Activated T-cell treated with anti-CD3 and anti-CD28 coated beads, Interleukin-2, amount 50 U/mL, for 24 hours (primary cell): ENCODE measurements at regions not wholly inside any gene's neighbourhood (a gene's known extent, or its start where the extent isn't known, plus 50 kb on each side); places are given as distances from the start of the nearest gene placed in this dataset.

Source experiments
- DNase-seq: peaks from one replicate; pipeline ENCODE4 v3.0.0-alpha.2; 2020
- H3K27ac Mint-ChIP-seq: 2 replicates; pipeline ENCODE4 v1.8.0; 2020; ENCODE audit warnings: mild to moderate bottlenecking, mixed read lengths
- H3K27me3 Mint-ChIP-seq: 2 replicates; pipeline ENCODE4 v1.8.0; 2020; ENCODE audit warnings: mixed read lengths
- H3K36me3 Mint-ChIP-seq: 2 replicates; pipeline ENCODE4 v1.8.0; 2020; ENCODE audit warnings: low read depth, mixed read lengths
- H3K4me1 Mint-ChIP-seq: 2 replicates; pipeline ENCODE4 v1.8.0; 2020; ENCODE audit warnings: low read depth, mixed read lengths
- H3K4me3 Mint-ChIP-seq: 2 replicates; pipeline ENCODE4 v1.8.0; 2020; ENCODE audit warnings: mild to moderate bottlenecking, moderate library complexity, mixed read lengths
- H3K9me3 Mint-ChIP-seq: 2 replicates; pipeline ENCODE4 v1.8.0; 2020; ENCODE audit warnings: mixed read lengths

DNA sequence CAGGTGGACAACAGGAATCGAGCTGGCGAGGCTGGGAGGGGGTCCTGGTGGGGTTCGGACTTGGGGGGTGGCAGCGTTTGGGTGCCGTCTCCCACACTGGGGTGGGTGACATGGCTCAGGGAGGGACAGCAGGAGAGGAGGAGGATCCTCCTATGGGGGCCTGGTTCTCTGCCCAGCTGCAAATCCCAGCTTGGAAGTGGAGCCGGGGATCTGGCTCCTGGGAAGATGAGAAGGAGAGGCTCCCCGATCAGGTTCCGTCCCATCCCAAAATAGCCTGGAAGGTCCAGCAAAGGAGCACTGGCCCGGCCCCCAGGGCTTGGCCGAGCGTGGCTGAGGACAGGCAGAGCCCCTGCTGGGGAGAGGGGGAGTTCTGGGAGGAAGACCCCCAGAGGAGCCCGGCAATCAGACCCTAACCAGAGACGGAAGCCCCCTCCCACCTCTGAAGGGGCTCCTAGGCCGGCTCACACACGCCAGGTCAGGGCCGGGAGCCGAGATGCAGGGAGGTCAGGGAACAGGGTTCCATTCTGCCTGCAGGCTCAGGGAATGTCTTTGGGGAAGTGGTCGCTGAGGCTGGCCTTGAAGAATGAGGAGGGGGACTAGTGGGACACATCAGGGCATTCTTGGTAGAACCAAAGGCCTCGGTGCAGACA is 143.7 kb downstream of the ENGASE start:
- no peaks in the 10 kb centered on the region for H3K36me3 Mint-ChIP-seq
- no peaks in the 10 kb centered on the region for H3K9me3 Mint-ChIP-seq
- no peak overlapping the region for H3K4me3 Mint-ChIP-seq
- peaks cover 7% of the 10 kb centered on the region for H3K4me1 Mint-ChIP-seq
- DNase-seq, result no peak
- H3K27ac Mint-ChIP-seq, result no peak overlapping the region
- H3K27me3 Mint-ChIP-seq, result peaks cover 71% of the 10 kb centered on the region

DNA sequence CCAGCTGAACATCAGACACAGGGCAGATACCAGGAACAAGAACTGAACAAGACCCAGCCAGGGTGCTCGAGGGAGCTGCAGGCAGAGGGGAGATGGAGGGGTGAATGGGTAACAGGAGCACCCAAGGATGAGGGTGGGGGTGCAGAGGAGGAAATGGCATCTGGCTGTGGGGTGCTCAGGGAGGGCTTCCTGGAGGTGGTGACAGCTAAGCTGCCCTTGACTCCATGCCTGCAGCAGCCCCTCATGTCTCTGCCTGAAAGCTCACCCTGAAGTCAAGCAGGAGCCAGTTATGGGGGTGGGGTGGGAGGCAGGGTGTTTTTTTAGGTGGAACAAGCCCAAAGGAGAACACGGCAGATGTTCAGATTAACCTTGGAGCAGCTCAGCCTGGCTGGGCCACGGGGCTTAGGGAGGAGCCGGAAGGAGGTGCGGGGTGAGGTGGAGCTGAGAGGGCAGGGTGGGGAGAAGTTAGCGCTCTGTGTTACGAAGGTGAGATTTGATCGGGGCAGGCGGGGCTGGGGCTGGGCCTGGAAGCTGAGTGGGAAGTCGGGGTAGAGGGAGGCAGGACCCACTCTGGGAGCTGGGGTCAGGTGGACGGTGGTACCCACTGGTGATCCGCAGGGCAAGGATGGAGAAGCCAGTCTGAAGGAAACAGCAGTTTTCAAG is 143.0 kb downstream of the ENGASE start:
- no peak overlapping the region for H3K4me3 Mint-ChIP-seq
- peaks cover 70% of the 10 kb centered on the region for H3K27me3 Mint-ChIP-seq
- no peaks in the 10 kb centered on the region for H3K36me3 Mint-ChIP-seq
- H3K27ac Mint-ChIP-seq, result no peak overlapping the region
- peaks cover 7% of the 10 kb centered on the region for H3K4me1 Mint-ChIP-seq
- no peak for DNase-seq
- H3K9me3 Mint-ChIP-seq, result no peaks in the 10 kb centered on the region

DNA sequence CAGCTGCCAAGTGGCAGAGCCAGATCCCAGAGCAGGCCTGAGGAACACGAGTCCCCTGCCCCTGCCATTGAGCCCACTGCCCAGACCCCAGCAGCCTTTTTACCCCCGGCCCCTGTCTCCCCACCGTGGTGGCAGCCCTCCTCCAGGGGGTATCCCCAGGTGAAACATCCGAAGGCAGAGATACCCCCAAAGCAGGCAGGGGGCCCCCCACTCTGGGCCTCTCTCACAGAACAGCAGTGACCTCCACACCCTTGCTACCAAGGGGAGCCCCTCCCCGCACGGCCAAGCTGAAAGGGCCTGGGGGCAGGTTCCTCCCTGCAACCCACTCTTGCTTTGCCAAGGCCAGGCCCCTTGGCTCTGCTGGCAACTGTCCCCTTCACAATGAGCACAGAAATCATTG is 142.2 kb downstream of the ENGASE start:
- Mint-ChIP-seq H3K27me3 (peaks cover 67% of the 10 kb centered on the region), H3K9me3 (no peaks in the 10 kb centered on the region), H3K4me1 (peaks cover 7% of the 10 kb centered on the region)

DNA sequence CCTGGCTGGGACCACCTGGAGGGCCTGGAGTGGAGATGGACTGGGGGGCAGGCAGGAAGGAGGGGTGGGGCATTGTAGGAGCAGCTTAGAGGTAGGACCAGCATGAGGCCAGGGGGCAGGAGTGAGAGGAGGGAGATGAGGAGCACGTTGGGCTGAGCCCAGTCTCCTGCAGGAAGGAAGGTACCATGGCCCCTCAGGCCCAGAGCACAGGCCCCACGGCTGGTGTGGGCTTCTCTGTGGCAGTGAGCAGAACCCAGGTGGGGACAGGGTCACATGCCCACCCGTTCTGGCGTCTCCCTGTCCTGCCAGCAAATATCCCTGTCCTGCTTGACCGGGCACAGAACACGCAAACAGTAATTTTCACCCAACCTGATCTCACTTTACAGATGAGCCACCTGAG is 141.8 kb downstream of the ENGASE start:
- no peak overlapping the region for H3K27ac Mint-ChIP-seq
- DNase-seq, result no peak
- peaks cover 66% of the 10 kb centered on the region for H3K27me3 Mint-ChIP-seq
- peaks cover 7% of the 10 kb centered on the region for H3K4me1 Mint-ChIP-seq
- H3K4me3 Mint-ChIP-seq, result no peak overlapping the region
- no peaks in the 10 kb centered on the region for H3K9me3 Mint-ChIP-seq
- no peaks in the 10 kb centered on the region for H3K36me3 Mint-ChIP-seq

More for the DNA sequence above, 142.2 kb downstream of the ENGASE start:
- Mint-ChIP-seq H3K4me3 (no peak overlapping the region), H3K27ac (no peak overlapping the region), H3K36me3 (no peaks in the 10 kb centered on the region)
- no peak for DNase-seq

DNA sequence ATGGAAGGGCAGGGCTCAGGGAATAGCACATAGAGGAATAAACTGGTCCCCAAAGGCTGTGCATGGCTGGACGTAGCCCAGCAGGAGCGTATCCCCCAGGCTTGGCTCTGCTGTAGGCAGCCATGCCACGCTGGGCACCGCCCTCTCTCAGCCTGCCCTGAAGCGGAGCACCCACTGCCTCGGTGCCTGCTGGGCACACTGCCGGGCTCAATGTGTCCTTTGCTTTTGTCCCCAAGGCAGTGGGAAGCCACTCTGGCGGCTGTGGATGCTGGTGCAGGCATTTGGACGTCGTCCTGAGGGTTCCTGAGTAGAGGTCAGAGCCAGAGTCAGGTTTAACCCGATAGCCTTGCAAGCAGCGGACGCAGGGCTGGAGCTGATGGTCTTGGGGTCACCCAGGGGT is 141.0 kb downstream of the ENGASE start:
- Mint-ChIP-seq H3K4me1 (peaks cover 5% of the 10 kb centered on the region), H3K36me3 (no peaks in the 10 kb centered on the region), H3K27me3 (peaks cover 67% of the 10 kb centered on the region)

DNA sequence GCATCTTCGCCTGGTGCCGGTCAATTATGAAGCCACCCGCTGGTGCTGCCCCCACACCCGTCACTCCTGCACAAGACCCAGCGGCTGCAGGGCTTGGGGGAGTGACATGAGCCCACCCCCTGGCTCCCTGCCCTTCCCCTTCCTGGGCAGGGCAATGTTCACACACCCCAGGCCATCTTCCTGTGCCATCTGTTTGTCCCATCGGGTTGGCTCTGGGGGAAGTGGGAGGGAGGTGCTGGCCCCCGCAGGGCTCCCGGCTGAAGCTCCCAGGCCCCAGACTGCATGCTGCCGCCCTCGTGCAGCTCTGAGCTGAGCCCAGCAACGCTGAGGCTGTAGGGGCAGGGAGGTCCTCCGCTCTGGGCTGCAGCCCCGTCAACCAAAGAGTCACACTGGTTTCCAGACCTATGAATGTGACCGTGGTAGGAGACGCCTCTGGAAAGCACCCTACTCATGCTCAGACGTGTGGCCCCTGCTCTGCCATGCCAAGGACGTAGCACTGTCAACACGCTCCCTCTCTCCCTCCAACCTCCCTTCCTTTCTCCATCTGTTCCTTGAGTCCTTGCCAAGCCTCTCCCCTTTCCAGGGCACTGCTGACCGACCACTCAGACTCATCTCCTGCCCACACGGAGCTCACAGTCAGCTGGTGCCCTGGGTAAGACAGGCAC is 140.4 kb downstream of the ENGASE start:
- Mint-ChIP-seq H3K4me3 (no peak overlapping the region), H3K27ac (no peak overlapping the region), H3K36me3 (no peaks in the 10 kb centered on the region), H3K9me3 (no peaks in the 10 kb centered on the region), H3K4me1 (no peaks in the 10 kb centered on the region), H3K27me3 (peaks cover 64% of the 10 kb centered on the region)
- DNase-seq, result no peak

More for the DNA sequence above, 141.0 kb downstream of the ENGASE start:
- DNase-seq, result no peak
- Mint-ChIP-seq H3K27ac (no peak overlapping the region), H3K4me3 (no peak overlapping the region), H3K9me3 (no peaks in the 10 kb centered on the region)

DNA sequence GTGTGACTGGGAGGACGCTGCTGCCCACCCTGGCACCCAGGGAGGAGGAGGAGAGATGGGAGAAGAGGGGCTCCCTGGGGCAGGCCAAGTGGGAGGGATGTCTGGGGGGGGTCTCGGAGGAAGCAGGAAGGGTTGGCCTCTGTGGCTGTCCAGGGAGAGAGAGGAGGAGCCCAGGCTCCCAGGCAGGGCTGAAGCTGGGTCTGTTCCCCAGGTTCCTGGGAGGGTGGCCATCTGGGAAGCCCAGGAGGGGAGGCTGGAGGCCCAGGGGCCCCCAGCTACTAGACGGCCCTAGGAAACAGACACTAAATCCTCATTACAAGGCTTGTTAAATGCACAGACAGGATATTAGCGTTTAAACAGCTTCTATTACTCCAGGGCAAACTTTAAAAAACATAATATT is 139.8 kb downstream of the ENGASE start:
- H3K27me3 Mint-ChIP-seq, result peaks cover 61% of the 10 kb centered on the region
- H3K36me3 Mint-ChIP-seq, result no peaks in the 10 kb centered on the region
- H3K4me1 Mint-ChIP-seq, result no peaks in the 10 kb centered on the region
- no peak overlapping the region for H3K27ac Mint-ChIP-seq
- no peaks in the 10 kb centered on the region for H3K9me3 Mint-ChIP-seq
- H3K4me3 Mint-ChIP-seq, result no peak overlapping the region
- no peak for DNase-seq

GRCh38 chr17:79213305-79213704 is 138.7 kb downstream of the ENGASE start:
- Mint-ChIP-seq H3K27me3 (peaks cover 59% of the 10 kb centered on the region), H3K4me1 (no peaks in the 10 kb centered on the region), H3K27ac (no peak overlapping the region)

GRCh38 chr17:79212149-79213087 is 137.8 kb downstream of the ENGASE start:
- no peaks in the 10 kb centered on the region for H3K4me1 Mint-ChIP-seq
- peaks cover 55% of the 10 kb centered on the region for H3K27me3 Mint-ChIP-seq
- no peak overlapping the region for H3K4me3 Mint-ChIP-seq
- no peak overlapping the region for H3K27ac Mint-ChIP-seq
- DNase-seq, result no peak
- no peaks in the 10 kb centered on the region for H3K36me3 Mint-ChIP-seq
- H3K9me3 Mint-ChIP-seq, result no peaks in the 10 kb centered on the region

More at GRCh38 chr17:79213305-79213704, 138.7 kb downstream of the ENGASE start:
- DNase-seq, result no peak
- Mint-ChIP-seq H3K36me3 (no peaks in the 10 kb centered on the region), H3K4me3 (no peak overlapping the region), H3K9me3 (no peaks in the 10 kb centered on the region)

DNA sequence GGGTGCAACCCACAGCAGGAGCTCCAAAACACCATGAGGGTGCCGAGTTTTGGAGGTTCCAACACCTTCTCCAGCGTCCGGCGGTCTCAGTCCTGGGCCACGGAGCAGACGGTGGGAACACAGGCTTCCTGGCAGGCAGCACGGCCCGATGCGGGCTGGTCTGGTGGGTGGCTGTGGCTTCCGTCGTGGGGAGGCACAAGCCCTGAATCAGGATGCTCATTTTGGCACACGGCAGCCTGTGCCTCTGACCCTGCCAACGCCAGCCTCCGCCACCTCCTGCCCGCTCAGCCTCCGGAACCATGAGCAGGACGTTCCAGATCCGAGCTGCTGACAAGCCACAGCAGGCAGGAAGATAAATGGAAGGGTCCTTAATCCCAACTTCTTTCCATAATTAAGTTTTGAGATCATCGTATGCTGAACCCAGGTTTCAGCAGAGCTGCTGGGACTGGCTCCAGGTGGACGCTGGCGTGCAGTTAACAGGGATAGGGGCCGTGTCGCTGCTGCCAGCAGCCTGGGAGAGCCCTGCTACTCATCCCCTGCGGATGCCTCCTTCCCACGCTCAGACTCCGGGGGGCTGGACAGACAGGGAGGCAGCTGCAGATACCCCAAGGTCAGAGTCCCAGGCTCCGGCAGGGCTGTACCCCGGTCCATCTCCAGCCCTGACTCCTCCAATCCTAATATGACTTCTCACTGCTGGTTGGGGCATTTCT is 136.6 kb downstream of the ENGASE start:
- H3K4me1 Mint-ChIP-seq, result no peaks in the 10 kb centered on the region
- no peak for DNase-seq
- H3K4me3 Mint-ChIP-seq, result no peak overlapping the region

GRCh38 chr17:79210638-79211037 is 136.0 kb downstream of the ENGASE start:
- Mint-ChIP-seq H3K4me1 (no peaks in the 10 kb centered on the region), H3K9me3 (no peaks in the 10 kb centered on the region), H3K27me3 (peaks cover 42% of the 10 kb centered on the region), H3K27ac (no peak overlapping the region), H3K4me3 (no peak overlapping the region), H3K36me3 (no peaks in the 10 kb centered on the region)
- no peak for DNase-seq

More for the DNA sequence above, 136.6 kb downstream of the ENGASE start:
- Mint-ChIP-seq H3K27ac (no peak overlapping the region), H3K9me3 (no peaks in the 10 kb centered on the region), H3K36me3 (no peaks in the 10 kb centered on the region), H3K27me3 (peaks cover 45% of the 10 kb centered on the region)

- Mint-ChIP-seq H3K27ac (no peak overlapping the region), H3K27me3 (peaks cover 35% of the 10 kb centered on the region), H3K36me3 (no peaks in the 10 kb centered on the region), H3K4me1 (no peaks in the 10 kb centered on the region), H3K9me3 (no peaks in the 10 kb centered on the region), H3K4me3 (no peak overlapping the region)
- DNase-seq, result no peak
Measured at GRCh38 chr17:79207960-79208359, 133.3 kb downstream of the ENGASE start.

DNA sequence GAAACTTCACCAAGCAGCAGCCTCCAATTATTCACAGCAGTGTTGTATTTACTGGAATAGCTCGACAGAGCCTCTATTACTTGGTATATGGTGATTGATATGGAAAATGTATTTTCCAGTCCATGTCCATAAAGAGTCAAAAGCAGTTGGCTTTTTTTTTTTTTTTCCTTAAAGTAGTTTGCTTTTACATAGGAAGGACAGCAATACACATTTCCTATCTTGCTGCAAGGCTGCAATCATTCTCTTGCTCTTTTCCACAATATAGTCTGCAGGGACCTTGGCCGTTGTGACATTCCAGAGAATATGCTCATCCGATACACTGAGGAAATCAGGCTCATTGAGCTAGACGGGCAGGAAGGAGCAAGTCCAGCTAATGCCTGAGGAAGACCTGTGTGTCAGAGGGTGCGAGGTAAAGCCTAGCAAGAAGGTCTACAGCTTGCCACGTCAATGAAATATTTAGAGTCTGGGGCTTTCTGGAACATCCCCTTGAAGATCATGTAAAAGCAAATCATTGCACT is 131.1 kb downstream of the ENGASE start:
- Mint-ChIP-seq H3K4me3 (no peak overlapping the region), H3K27me3 (peaks cover 26% of the 10 kb centered on the region), H3K4me1 (no peaks in the 10 kb centered on the region), H3K27ac (no peak overlapping the region), H3K9me3 (no peaks in the 10 kb centered on the region), H3K36me3 (no peaks in the 10 kb centered on the region)
- no peak for DNase-seq

DNA sequence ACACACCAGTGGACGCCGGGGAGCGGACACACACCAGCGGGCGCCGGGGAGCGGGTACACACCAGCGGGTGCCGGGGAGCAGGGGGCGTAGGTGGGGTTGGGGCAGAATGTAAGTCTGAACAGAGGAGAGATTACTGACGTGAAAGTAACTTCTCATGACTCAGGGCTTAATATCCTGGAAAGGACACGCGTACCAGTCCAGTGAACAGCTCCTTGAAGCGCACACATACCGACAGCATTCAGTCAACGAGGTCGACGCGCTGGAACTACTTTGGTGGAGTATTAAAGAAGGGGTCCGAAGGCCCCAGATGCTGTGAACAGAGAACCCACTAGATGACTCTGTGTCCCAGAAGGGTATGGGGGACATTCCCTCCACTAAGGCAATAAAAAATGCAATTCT is 129.6 kb downstream of the ENGASE start:
- no peak overlapping the region for H3K27ac Mint-ChIP-seq
- DNase-seq, result no peak
- H3K4me3 Mint-ChIP-seq, result no peak overlapping the region
- no peaks in the 10 kb centered on the region for H3K36me3 Mint-ChIP-seq
- H3K4me1 Mint-ChIP-seq, result no peaks in the 10 kb centered on the region
- no peaks in the 10 kb centered on the region for H3K9me3 Mint-ChIP-seq
- peaks cover 24% of the 10 kb centered on the region for H3K27me3 Mint-ChIP-seq
